ENCODE measurements at regions not wholly inside any gene's neighbourhood (a gene's known extent, or its start where the extent isn't known, plus 50 kb on each side); places are given as distances from the start of the nearest gene placed in this dataset.

DNA sequence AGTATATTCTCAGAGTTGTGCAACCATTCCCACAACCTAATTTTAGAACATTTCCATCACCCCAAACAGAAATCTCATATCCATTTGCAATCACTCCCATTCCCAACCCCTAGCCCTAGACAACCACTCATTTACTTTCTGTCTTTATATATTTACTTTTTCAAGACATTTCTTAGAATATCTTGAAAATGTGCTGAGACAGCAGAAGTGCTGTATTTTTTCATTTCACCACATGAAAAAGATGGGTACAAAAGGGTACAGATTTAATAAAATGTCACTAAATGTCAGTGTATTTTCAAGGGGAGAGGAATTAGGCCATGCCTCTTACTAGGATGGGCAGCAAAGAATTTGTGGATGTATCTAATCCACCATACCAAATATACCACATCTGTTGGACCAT is 51.6 kb upstream of the CCDC6 start:
- H3K27ac ChIP-seq: no peak overlapping the region
- ATAC-seq (ENCODE audit: low FRiP score in 2 of 2): no peak
- H3K27me3 ChIP-seq: no peaks in the 10 kb centered on the region
- TF ChIP-seq EP300 (IDR thresholded peaks at IDR 0.05) (no peak), POLR2AphosphoS5 (IDR thresholded peaks at IDR 0.05) (no peak), POLR2A (IDR thresholded peaks at IDR 0.05) (no peak)
- TF ChIP-seq, protein P1, sequence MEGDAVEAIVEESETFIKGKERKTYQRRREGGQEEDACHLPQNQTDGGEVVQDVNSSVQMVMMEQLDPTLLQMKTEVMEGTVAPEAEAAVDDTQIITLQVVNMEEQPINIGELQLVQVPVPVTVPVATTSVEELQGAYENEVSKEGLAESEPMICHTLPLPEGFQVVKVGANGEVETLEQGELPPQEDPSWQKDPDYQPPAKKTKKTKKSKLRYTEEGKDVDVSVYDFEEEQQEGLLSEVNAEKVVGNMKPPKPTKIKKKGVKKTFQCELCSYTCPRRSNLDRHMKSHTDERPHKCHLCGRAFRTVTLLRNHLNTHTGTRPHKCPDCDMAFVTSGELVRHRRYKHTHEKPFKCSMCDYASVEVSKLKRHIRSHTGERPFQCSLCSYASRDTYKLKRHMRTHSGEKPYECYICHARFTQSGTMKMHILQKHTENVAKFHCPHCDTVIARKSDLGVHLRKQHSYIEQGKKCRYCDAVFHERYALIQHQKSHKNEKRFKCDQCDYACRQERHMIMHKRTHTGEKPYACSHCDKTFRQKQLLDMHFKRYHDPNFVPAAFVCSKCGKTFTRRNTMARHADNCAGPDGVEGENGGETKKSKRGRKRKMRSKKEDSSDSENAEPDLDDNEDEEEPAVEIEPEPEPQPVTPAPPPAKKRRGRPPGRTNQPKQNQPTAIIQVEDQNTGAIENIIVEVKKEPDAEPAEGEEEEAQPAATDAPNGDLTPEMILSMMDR (IDR thresholded peaks at IDR 0.05): no peak
- no peak overlapping the region for H3K4me3 ChIP-seq
- DNase-seq: no peak
- H3K36me3 ChIP-seq: no peaks in the 10 kb centered on the region
- H3K4me1 ChIP-seq: no peaks in the 10 kb centered on the region
- no peaks in the 10 kb centered on the region for H3K9me3 ChIP-seq

Data from upper lobe of left lung (tissue), 6 donors.